Neural cell (in vitro differentiated cells): ENCODE measurements at regions not wholly inside any gene's neighbourhood (a gene's known extent, or its start where the extent isn't known, plus 50 kb on each side); places are given as distances from the start of the nearest gene placed in this dataset.

Experiments
- H2AFZ ChIP-seq: fragments of 200-600, 300-800 bp; sonication (generic), shearing (Covaris generic); 2 replicates; pipeline ENCODE4 v1.6.0; 2014; ENCODE audit warnings: low read depth, mild to moderate bottlenecking, antibody characterized with exemption, low read length, moderate library complexity
- H3F3A ChIP-seq: fragments of 200-600 bp; shearing (Covaris generic); 2 replicates; pipeline ENCODE4 v1.6.1; 2016; ENCODE audit warnings: mild to moderate bottlenecking, moderate library complexity, mixed read lengths, antibody characterized with exemption, low read length; ENCODE audit not compliant: insufficient read depth, poor library complexity, severe bottlenecking
- H3K27ac ChIP-seq: fragments of 200-600, 300-800 bp; sonication (generic), shearing (Covaris generic); 2 replicates; pipeline ENCODE4 v1.5.1; 2014; ENCODE audit warnings: mild to moderate bottlenecking, low read length, moderate library complexity
- H3K27me3 ChIP-seq: fragments of 300-800, 200-600 bp; sonication (generic), shearing (Covaris generic); 2 replicates; pipeline ENCODE4 v1.6.0; 2014; ENCODE audit warnings: mild to moderate bottlenecking, low read depth, low read length, moderate library complexity; ENCODE audit not compliant: insufficient read depth
- H3K36me3 ChIP-seq: fragments of 300-800, 200-600 bp; sonication (generic), shearing (Covaris generic); 2 replicates; pipeline ENCODE4 v1.5.1; 2014; ENCODE audit warnings: mild to moderate bottlenecking, antibody characterized with exemption, low read length, moderate library complexity; ENCODE audit not compliant: insufficient read depth
- H3K4me2 ChIP-seq: fragments of 300-800, 200-600 bp; sonication (generic), shearing (Covaris generic); 2 replicates; pipeline ENCODE4 v1.6.0; 2014; ENCODE audit warnings: mild to moderate bottlenecking, low read length
- H3K4me3 ChIP-seq: fragments of 300-800, 200-600 bp; sonication (generic), shearing (Covaris generic); 2 replicates; pipeline ENCODE4 v1.5.1; 2014; ENCODE audit warnings: mild to moderate bottlenecking, low read length, moderate library complexity
- H3K79me2 ChIP-seq: fragments of 200-600 bp; shearing (Covaris generic); replicated peaks from 2 replicates; pipeline ENCODE4 v1.6.0; 2014; ENCODE audit warnings: mild to moderate bottlenecking, low read length, moderate library complexity; ENCODE audit not compliant: insufficient read depth
- H3K9ac ChIP-seq: fragments of 300-800, 200-600 bp; sonication (generic), shearing (Covaris generic); 2 replicates; pipeline ENCODE4 v1.6.1; 2016; ENCODE audit warnings: mild to moderate bottlenecking, low read length, mixed read lengths
- H3K9me2 ChIP-seq: fragments of 200-600 bp; shearing (Covaris generic); 2 replicates; pipeline ENCODE4 v1.6.1; 2016; ENCODE audit warnings: mild to moderate bottlenecking, low read length, mixed read lengths; ENCODE audit not compliant: insufficient read depth
- H3K9me3 ChIP-seq: fragments of 200-600, 300-800 bp; sonication (generic), shearing (Covaris generic); 2 replicates; pipeline ENCODE4 v1.6.1; 2016; ENCODE audit warnings: mild to moderate bottlenecking, mixed run types, low read length, moderate library complexity, mixed read lengths
- H4K20me1 ChIP-seq: fragments of 200-600 bp; shearing (Covaris generic); 2 replicates; pipeline ENCODE4 v1.6.1; 2016; ENCODE audit warnings: mild to moderate bottlenecking, mixed run types; ENCODE audit not compliant: insufficient read depth
- EP300 ChIP-seq: fragments of 450-650 bp; conservative IDR thresholded peaks from 2 replicates; pipeline ENCODE4 v1.6.1; 2014; ENCODE audit warnings: antibody characterized with exemption, mild to moderate bottlenecking, moderate library complexity; ENCODE audit not compliant: poor library complexity, severe bottlenecking
- EZH2 ChIP-seq: fragments of 200-600, 300-800 bp; shearing (Covaris generic), sonication (generic); IDR thresholded peaks from 2 replicates; pipeline ENCODE4 v1.6.1; 2014; ENCODE audit warnings: antibody characterized with exemption, low read length, borderline replicate concordance, mild to moderate bottlenecking; ENCODE audit not compliant: insufficient read depth, poor library complexity, severe bottlenecking
- MXI1 ChIP-seq: fragments of 450-650 bp; conservative IDR thresholded peaks from 2 replicates; pipeline ENCODE4 v1.6.1; 2014; ENCODE audit warnings: antibody characterized with exemption, mild to moderate bottlenecking; ENCODE audit not compliant: poor library complexity, severe bottlenecking
- POLR2AphosphoS5 ChIP-seq: IDR thresholded peaks from 2 replicates; pipeline ENCODE4 v1.6.1; 2012
- RAD21 ChIP-seq: fragments of 450-650 bp; conservative IDR thresholded peaks from 2 replicates; pipeline ENCODE4 v1.6.1; 2014; ENCODE audit warnings: antibody characterized with exemption, mild to moderate bottlenecking, moderate library complexity
- SMC3 ChIP-seq: fragments of 450-650 bp; conservative IDR thresholded peaks from 2 replicates; pipeline ENCODE4 v1.6.1; 2014; ENCODE audit warnings: antibody characterized with exemption, mild to moderate bottlenecking, moderate library complexity; ENCODE audit not compliant: poor library complexity
- TAF1 ChIP-seq: IDR thresholded peaks from 2 replicates; pipeline ENCODE4 v1.6.1; 2012; ENCODE audit warnings: low read depth
- TF ChIP-seq, protein P1 (sequence below): fragments of 450-650 bp; IDR thresholded peaks from 2 replicates; pipeline ENCODE4 v1.5.1; 2014; ENCODE audit warnings: antibody characterized with exemption, mild to moderate bottlenecking, moderate library complexity; ENCODE audit not compliant: poor library complexity, severe bottlenecking
- TF ChIP-seq, protein P2 (sequence below): IDR thresholded peaks from 2 replicates; pipeline ENCODE4 v1.6.1; 2012; ENCODE audit warnings: borderline replicate concordance

DNA sequence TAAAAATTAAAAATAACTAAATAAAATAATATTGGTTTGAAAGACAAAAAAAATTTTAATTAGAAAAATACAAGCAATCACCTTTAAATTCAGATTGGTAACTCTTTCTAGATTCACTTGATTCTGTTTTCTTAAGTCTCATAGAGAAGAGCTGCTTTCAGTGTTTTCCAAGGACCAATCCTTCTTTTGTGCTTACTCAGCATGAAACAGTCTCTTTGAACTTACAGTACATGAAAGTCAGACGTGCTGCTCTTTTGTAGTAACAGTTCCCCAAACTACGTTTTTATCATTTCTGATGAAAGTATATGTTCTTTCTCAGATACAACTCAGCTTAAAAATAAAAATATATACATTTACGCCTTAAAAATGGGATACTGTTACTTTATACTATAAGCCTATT, 171.9 kb upstream of the CCDC54 start:
- Histone ChIP-seq H3K79me2 (no peaks in the 10 kb centered on the region), H3K36me3 (no peaks in the 10 kb centered on the region), H3K9me2 (no peaks in the 10 kb centered on the region), H3F3A (no peaks in the 10 kb centered on the region), H3K4me3 (no peak overlapping the region), H3K9ac (no peak overlapping the region), H2AFZ (no peak overlapping the region), H4K20me1 (no peaks in the 10 kb centered on the region), H3K27ac (no peak overlapping the region), H3K9me3 (no peaks in the 10 kb centered on the region), H3K27me3 (no peaks in the 10 kb centered on the region), H3K4me2 (no peak overlapping the region)
- TF ChIP-seq, protein P1, sequence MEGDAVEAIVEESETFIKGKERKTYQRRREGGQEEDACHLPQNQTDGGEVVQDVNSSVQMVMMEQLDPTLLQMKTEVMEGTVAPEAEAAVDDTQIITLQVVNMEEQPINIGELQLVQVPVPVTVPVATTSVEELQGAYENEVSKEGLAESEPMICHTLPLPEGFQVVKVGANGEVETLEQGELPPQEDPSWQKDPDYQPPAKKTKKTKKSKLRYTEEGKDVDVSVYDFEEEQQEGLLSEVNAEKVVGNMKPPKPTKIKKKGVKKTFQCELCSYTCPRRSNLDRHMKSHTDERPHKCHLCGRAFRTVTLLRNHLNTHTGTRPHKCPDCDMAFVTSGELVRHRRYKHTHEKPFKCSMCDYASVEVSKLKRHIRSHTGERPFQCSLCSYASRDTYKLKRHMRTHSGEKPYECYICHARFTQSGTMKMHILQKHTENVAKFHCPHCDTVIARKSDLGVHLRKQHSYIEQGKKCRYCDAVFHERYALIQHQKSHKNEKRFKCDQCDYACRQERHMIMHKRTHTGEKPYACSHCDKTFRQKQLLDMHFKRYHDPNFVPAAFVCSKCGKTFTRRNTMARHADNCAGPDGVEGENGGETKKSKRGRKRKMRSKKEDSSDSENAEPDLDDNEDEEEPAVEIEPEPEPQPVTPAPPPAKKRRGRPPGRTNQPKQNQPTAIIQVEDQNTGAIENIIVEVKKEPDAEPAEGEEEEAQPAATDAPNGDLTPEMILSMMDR = no peak
- no peak for TF ChIP-seq MXI1
- no peak for TF ChIP-seq EP300
- TF ChIP-seq POLR2AphosphoS5 = no peak
- no peak for TF ChIP-seq SMC3
- no peak for TF ChIP-seq RAD21
- TF ChIP-seq TAF1 = no peak
- no peak for TF ChIP-seq EZH2
- TF ChIP-seq, protein P2, sequence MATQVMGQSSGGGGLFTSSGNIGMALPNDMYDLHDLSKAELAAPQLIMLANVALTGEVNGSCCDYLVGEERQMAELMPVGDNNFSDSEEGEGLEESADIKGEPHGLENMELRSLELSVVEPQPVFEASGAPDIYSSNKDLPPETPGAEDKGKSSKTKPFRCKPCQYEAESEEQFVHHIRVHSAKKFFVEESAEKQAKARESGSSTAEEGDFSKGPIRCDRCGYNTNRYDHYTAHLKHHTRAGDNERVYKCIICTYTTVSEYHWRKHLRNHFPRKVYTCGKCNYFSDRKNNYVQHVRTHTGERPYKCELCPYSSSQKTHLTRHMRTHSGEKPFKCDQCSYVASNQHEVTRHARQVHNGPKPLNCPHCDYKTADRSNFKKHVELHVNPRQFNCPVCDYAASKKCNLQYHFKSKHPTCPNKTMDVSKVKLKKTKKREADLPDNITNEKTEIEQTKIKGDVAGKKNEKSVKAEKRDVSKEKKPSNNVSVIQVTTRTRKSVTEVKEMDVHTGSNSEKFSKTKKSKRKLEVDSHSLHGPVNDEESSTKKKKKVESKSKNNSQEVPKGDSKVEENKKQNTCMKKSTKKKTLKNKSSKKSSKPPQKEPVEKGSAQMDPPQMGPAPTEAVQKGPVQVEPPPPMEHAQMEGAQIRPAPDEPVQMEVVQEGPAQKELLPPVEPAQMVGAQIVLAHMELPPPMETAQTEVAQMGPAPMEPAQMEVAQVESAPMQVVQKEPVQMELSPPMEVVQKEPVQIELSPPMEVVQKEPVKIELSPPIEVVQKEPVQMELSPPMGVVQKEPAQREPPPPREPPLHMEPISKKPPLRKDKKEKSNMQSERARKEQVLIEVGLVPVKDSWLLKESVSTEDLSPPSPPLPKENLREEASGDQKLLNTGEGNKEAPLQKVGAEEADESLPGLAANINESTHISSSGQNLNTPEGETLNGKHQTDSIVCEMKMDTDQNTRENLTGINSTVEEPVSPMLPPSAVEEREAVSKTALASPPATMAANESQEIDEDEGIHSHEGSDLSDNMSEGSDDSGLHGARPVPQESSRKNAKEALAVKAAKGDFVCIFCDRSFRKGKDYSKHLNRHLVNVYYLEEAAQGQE = no peak

DNA sequence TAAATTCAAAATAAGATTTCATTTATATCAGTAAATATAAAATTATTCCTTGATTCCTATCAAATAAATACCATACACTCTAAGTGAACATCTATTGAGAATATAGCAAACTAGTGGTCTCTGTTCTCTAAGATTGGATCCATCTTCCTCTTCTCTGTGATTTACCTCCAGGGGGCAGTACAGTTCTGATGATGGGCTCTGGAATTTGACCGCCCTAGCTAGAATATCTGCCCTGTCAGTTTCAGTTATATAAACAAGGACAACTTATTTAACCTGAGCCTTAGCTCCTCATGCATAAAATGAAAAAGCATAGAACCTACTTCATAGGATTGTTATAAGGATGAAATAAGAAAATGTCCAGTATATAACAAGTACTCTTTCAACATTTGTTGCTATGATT, 171.1 kb upstream of the CCDC54 start:
- no peaks in the 10 kb centered on the region for H3K9me2 ChIP-seq
- no peak overlapping the region for H3K4me3 ChIP-seq
- no peaks in the 10 kb centered on the region for H4K20me1 ChIP-seq
- H2AFZ ChIP-seq = no peak overlapping the region
- no peaks in the 10 kb centered on the region for H3K36me3 ChIP-seq
- no peak overlapping the region for H3K27ac ChIP-seq
- no peaks in the 10 kb centered on the region for H3K79me2 ChIP-seq
- no peak for TF ChIP-seq EZH2
- TF ChIP-seq EP300 = no peak
- no peak for TF ChIP-seq POLR2AphosphoS5
- TF ChIP-seq RAD21 = no peak
- TF ChIP-seq, protein P1 = no peak
- no peak for TF ChIP-seq TAF1
- H3F3A ChIP-seq = no peaks in the 10 kb centered on the region
- no peaks in the 10 kb centered on the region for H3K9me3 ChIP-seq
- H3K9ac ChIP-seq = no peak overlapping the region
- H3K4me2 ChIP-seq = no peak overlapping the region
- H3K27me3 ChIP-seq = no peaks in the 10 kb centered on the region
